GM12891 (cell line): ENCODE measurements at regions not wholly inside any gene's neighbourhood (a gene's known extent, or its start where the extent isn't known, plus 50 kb on each side); places are given as distances from the start of the nearest gene placed in this dataset.

Experiments used
- PAX5 ChIP-seq: IDR thresholded peaks from 2 replicates; pipeline ENCODE4 v1.6.1; 2011; ENCODE audit warnings: low read length, moderate library complexity, mild to moderate bottlenecking; ENCODE audit not compliant: insufficient read depth, severe bottlenecking
- POLR2A ChIP-seq: IDR thresholded peaks from 2 replicates; pipeline ENCODE4 v1.6.1; 2011; ENCODE audit warnings: low read depth, low read length, control low read depth
- POLR2AphosphoS5 ChIP-seq: IDR thresholded peaks from 2 replicates; pipeline ENCODE4 v1.6.1; 2011; ENCODE audit warnings: low read depth, low read length, control low read depth

GRCh38 chr15:92527197-92527596, 128.4 kb downstream of the FAM174B start:
- TF ChIP-seq POLR2A (no peak), PAX5 (no peak), POLR2AphosphoS5 (no peak)
